HEK293 (cell line): ENCODE measurements at regions not wholly inside any gene's neighbourhood (a gene's known extent, or its start where the extent isn't known, plus 50 kb on each side); places are given as distances from the start of the nearest gene placed in this dataset.

Experiments used
- CTCF ChIA-PET: fragments of 350-600 bp; formaldehyde crosslinking; extraction: SDS; loops from one replicate; lab custom pipeline; 2021; ENCODE audit warnings: antibody characterized with exemption; lab: Yijun Ruan, JAX
- POLR2A ChIA-PET: fragments of 300-600 bp; formaldehyde crosslinking; extraction: SDS; loops from one replicate; lab custom pipeline; 2020; ENCODE audit warnings: antibody characterized with exemption, inconsistent platforms; lab: Yijun Ruan, JAX
- H3K27ac ChIP-seq: fragments of 200-500 bp; sonication (Bioruptor generic); 2 replicates; pipeline ENCODE4 v1.5.1; 2014; ENCODE audit warnings: low read depth, low read length, control low read depth, inconsistent platforms; ENCODE audit errors: extremely low read depth
- H3K36me3 ChIP-seq, 2 experiments: fragments of 200-500 bp in 1 of 2; sonication (Bioruptor generic) in 1 of 2; 1 replicate in 1 of 2; 2 replicates in 1 of 2; pipeline ENCODE4 v1.5.1; 2014 to 2017; ENCODE audit warnings: inconsistent platforms in 2 of 2, low read length in 2 of 2; ENCODE audit not compliant: control insufficient read depth in 2 of 2, insufficient read depth in 1 of 2
- H3K4me1 ChIP-seq: fragments of 200-500 bp; sonication (Bioruptor generic); 2 replicates; pipeline ENCODE4 v1.5.1; 2014; ENCODE audit warnings: mild to moderate bottlenecking, low read length, inconsistent platforms; ENCODE audit not compliant: control insufficient read depth, insufficient read depth
- H3K4me3 ChIP-seq: 2 replicates; pipeline ENCODE4 v1.5.1; 2011; ENCODE audit warnings: low read depth, mild to moderate bottlenecking, control low read depth, low read length, moderate library complexity
- H3K9me3 ChIP-seq: fragments of 200-500 bp; sonication (Bioruptor generic); 2 replicates; pipeline ENCODE4 v1.5.1; 2014; ENCODE audit warnings: low read depth, low read length, inconsistent platforms; ENCODE audit not compliant: control insufficient read depth, insufficient read depth
- HOXD13 ChIP-seq: sonication (generic); formaldehyde crosslinking; IDR thresholded peaks from 2 replicates; pipeline ENCODE4 v1.8.0; 2022; ENCODE audit warnings: missing genetic modification reagents, borderline replicate concordance
- IKZF3 ChIP-seq: fragments of 450-650 bp; IDR thresholded peaks from 2 replicates; pipeline ENCODE4 v1.5.0; 2018; ENCODE audit warnings: missing biosample characterization, mild to moderate bottlenecking, missing genetic modification characterization, moderate library complexity
- KLF1 ChIP-seq: fragments of 450-650 bp; formaldehyde crosslinking; IDR thresholded peaks from 2 replicates; pipeline ENCODE4 v1.5.1; 2016; ENCODE audit warnings: missing biosample characterization, missing genetic modification characterization
- KLF9 ChIP-seq: fragments of 450-650 bp; formaldehyde crosslinking; IDR thresholded peaks from 2 replicates; pipeline ENCODE4 v1.5.1; 2016; ENCODE audit warnings: missing biosample characterization, missing genetic modification characterization, low read depth
- OSR2 ChIP-seq: fragments of 450-650 bp; formaldehyde crosslinking; IDR thresholded peaks from 2 replicates; pipeline ENCODE4 v1.5.1; 2016; ENCODE audit warnings: missing biosample characterization, missing genetic modification characterization
- REPIN1 ChIP-seq: fragments of 450-650 bp; formaldehyde crosslinking; IDR thresholded peaks from 2 replicates; pipeline ENCODE4 v1.5.1; 2017; ENCODE audit warnings: missing biosample characterization, missing genetic modification characterization, low read depth
- SALL2 ChIP-seq: fragments of 450-650 bp; formaldehyde crosslinking; IDR thresholded peaks from 2 replicates; pipeline ENCODE4 v1.5.0; 2017; ENCODE audit warnings: missing biosample characterization, mild to moderate bottlenecking, missing genetic modification characterization, borderline replicate concordance
- YY1 ChIP-seq: fragments of 450-650 bp; formaldehyde crosslinking; IDR thresholded peaks from 2 replicates; pipeline ENCODE4 v1.5.1; 2018; ENCODE audit warnings: missing biosample characterization, missing genetic modification characterization
- ZBTB44 ChIP-seq: fragments of 450-650 bp; IDR thresholded peaks from 2 replicates; pipeline ENCODE4 v1.5.1; 2018; ENCODE audit warnings: missing biosample characterization, mild to moderate bottlenecking, missing genetic modification characterization
- ZBTB48 ChIP-seq: fragments of 450-650 bp; formaldehyde crosslinking; IDR thresholded peaks from 2 replicates; pipeline ENCODE4 v1.5.1; 2016; ENCODE audit warnings: missing biosample characterization, missing genetic modification characterization
- ZNF138 ChIP-seq: fragments of 450-650 bp; formaldehyde crosslinking; IDR thresholded peaks from 2 replicates; pipeline ENCODE4 v1.5.1; 2016; ENCODE audit warnings: missing biosample characterization, missing genetic modification characterization, borderline replicate concordance
- ZNF157 ChIP-seq: fragments of 450-650 bp; formaldehyde crosslinking; IDR thresholded peaks from 2 replicates; pipeline ENCODE4 v1.5.1; 2016; ENCODE audit warnings: missing biosample characterization, missing genetic modification characterization
- ZNF24 ChIP-seq: fragments of 450-650 bp; formaldehyde crosslinking; IDR thresholded peaks from 2 replicates; pipeline ENCODE4 v1.5.1; 2016; ENCODE audit warnings: missing biosample characterization, missing genetic modification characterization
- ZNF311 ChIP-seq: fragments of 450-650 bp; formaldehyde crosslinking; IDR thresholded peaks from 2 replicates; pipeline ENCODE4 v1.5.1; 2017; ENCODE audit warnings: missing biosample characterization, missing genetic modification characterization, borderline replicate concordance
- ZNF394 ChIP-seq: fragments of 450-650 bp; formaldehyde crosslinking; IDR thresholded peaks from 2 replicates; pipeline ENCODE4 v1.5.1; 2016; ENCODE audit warnings: missing biosample characterization, missing genetic modification characterization, mild to moderate bottlenecking, moderate library complexity, borderline replicate concordance
- ZNF426 ChIP-seq: fragments of 450-650 bp; formaldehyde crosslinking; IDR thresholded peaks from 2 replicates; pipeline ENCODE4 v1.5.1; 2017; ENCODE audit warnings: missing biosample characterization, missing genetic modification characterization, mild to moderate bottlenecking, inconsistent platforms, moderate library complexity
- ZNF501 ChIP-seq: fragments of 450-650 bp; formaldehyde crosslinking; IDR thresholded peaks from 2 replicates; pipeline ENCODE4 v1.5.1; 2016; ENCODE audit warnings: missing biosample characterization, missing genetic modification characterization
- ZNF561 ChIP-seq: fragments of 450-650 bp; IDR thresholded peaks from 2 replicates; pipeline ENCODE4 v1.5.1; 2018; ENCODE audit warnings: missing biosample characterization, missing genetic modification characterization, borderline replicate concordance
- ZNF596 ChIP-seq: fragments of 450-650 bp; IDR thresholded peaks from 2 replicates; pipeline ENCODE4 v1.5.0; 2018; ENCODE audit warnings: missing biosample characterization, mild to moderate bottlenecking, missing genetic modification characterization, moderate library complexity
- ZNF623 ChIP-seq: fragments of 450-650 bp; formaldehyde crosslinking; IDR thresholded peaks from 2 replicates; pipeline ENCODE4 v1.5.1; 2016; ENCODE audit warnings: missing biosample characterization, missing genetic modification characterization
- ZNF660 ChIP-seq: fragments of 450-650 bp; IDR thresholded peaks from 2 replicates; pipeline ENCODE4 v1.5.1; 2018; ENCODE audit warnings: missing biosample characterization, mild to moderate bottlenecking, missing genetic modification characterization
- ZNF768 ChIP-seq: fragments of 450-650 bp; formaldehyde crosslinking; IDR thresholded peaks from 2 replicates; pipeline ENCODE4 v1.5.1; 2018; ENCODE audit warnings: missing biosample characterization, mild to moderate bottlenecking, missing genetic modification characterization
- TF ChIP-seq, protein P1 (sequence below): fragments of 450-650 bp; formaldehyde crosslinking; IDR thresholded peaks from 2 replicates; pipeline ENCODE4 v1.5.1; 2016; ENCODE audit warnings: missing biosample characterization, missing genetic modification characterization, borderline replicate concordance
- TF ChIP-seq, protein P2 (sequence below): fragments of 450-650 bp; formaldehyde crosslinking; IDR thresholded peaks from 2 replicates; pipeline ENCODE4 v1.5.1; 2016; ENCODE audit warnings: missing biosample characterization, missing genetic modification characterization, borderline replicate concordance

DNA sequence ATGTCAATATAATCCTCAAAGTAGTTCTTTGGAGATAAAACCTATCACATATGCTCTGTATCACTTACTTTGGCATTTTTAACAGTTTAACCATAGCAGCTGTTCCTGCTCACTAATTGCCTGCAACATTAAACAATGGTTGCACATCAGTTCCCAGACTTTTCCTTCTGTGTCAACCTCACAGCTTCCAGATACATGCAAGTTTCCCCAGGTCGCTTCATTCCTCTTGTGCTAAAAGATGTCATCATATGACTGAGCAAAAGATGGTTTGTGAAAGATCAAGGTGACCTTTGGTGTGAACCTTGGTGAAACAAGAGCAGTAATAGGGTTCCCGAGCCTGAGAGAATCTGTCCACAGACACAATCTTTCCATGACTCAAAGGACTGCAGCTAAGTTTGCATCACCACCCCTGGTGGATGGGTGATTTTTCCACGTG is 500.4 kb upstream of the PAPPA start:
- CTCF ChIA-PET, result interaction anchor here (1.1 kb wide), 1 partner anchor 12 kb away, joined by 4 read pairs; no protein-coding TSS in a partner anchor
- TF ChIP-seq ZNF426 (no peak), KLF1 (tag by site-specific recombination) (no peak), SALL2 (tag by site-specific recombination) (no peak), KLF9 (tag by site-specific recombination) (no peak), ZBTB44 (tag by site-specific recombination) (no peak), HOXD13 (CRISPR knock-in tag) (no peak), IKZF3 (tag by site-specific recombination) (no peak), ZNF501 (tag by site-specific recombination) (no peak), ZNF138 (tag by site-specific recombination) (no peak), ZBTB48 (tag by site-specific recombination) (no peak), ZNF660 (tag by site-specific recombination) (no peak), YY1 (tag by site-specific recombination) (no peak), OSR2 (tag by site-specific recombination) (no peak), ZNF596 (tag by site-specific recombination) (no peak)
- TF ChIP-seq, protein P1, sequence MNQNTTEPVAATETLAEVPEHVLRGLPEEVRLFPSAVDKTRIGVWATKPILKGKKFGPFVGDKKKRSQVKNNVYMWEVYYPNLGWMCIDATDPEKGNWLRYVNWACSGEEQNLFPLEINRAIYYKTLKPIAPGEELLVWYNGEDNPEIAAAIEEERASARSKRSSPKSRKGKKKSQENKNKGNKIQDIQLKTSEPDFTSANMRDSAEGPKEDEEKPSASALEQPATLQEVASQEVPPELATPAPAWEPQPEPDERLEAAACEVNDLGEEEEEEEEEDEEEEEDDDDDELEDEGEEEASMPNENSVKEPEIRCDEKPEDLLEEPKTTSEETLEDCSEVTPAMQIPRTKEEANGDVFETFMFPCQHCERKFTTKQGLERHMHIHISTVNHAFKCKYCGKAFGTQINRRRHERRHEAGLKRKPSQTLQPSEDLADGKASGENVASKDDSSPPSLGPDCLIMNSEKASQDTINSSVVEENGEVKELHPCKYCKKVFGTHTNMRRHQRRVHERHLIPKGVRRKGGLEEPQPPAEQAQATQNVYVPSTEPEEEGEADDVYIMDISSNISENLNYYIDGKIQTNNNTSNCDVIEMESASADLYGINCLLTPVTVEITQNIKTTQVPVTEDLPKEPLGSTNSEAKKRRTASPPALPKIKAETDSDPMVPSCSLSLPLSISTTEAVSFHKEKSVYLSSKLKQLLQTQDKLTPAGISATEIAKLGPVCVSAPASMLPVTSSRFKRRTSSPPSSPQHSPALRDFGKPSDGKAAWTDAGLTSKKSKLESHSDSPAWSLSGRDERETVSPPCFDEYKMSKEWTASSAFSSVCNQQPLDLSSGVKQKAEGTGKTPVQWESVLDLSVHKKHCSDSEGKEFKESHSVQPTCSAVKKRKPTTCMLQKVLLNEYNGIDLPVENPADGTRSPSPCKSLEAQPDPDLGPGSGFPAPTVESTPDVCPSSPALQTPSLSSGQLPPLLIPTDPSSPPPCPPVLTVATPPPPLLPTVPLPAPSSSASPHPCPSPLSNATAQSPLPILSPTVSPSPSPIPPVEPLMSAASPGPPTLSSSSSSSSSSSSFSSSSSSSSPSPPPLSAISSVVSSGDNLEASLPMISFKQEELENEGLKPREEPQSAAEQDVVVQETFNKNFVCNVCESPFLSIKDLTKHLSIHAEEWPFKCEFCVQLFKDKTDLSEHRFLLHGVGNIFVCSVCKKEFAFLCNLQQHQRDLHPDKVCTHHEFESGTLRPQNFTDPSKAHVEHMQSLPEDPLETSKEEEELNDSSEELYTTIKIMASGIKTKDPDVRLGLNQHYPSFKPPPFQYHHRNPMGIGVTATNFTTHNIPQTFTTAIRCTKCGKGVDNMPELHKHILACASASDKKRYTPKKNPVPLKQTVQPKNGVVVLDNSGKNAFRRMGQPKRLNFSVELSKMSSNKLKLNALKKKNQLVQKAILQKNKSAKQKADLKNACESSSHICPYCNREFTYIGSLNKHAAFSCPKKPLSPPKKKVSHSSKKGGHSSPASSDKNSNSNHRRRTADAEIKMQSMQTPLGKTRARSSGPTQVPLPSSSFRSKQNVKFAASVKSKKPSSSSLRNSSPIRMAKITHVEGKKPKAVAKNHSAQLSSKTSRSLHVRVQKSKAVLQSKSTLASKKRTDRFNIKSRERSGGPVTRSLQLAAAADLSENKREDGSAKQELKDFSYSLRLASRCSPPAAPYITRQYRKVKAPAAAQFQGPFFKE (tag by site-specific recombination), result no peak
- H3K4me1 ChIP-seq, result no peaks in the 10 kb centered on the region
- H3K36me3 ChIP-seq, result no peaks in the 10 kb centered on the region
- POLR2A ChIA-PET, result no interaction called here
- no peak overlapping the region for H3K27ac ChIP-seq
- no peaks in the 10 kb centered on the region for H3K9me3 ChIP-seq
- no peak overlapping the region for H3K4me3 ChIP-seq

DNA sequence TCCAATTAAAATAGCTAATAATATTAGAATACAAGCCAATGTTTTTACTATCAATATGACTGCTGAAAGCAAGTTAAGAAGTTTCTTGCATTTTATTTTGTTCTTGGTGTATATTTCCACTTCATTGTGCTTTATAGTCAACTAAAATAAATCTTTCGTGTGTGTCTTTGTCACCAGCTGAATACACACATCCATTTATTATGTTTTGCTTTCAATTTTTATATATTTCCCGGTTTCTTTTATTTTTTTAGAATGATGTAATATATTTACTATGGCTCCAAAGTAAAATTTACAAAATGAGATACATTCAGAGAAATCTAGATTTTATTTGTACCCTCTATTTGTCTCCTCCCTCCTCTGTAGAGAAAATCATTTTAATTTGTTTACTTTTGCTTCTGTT is 495.9 kb upstream of the PAPPA start:
- H3K36me3 ChIP-seq, result no peaks in the 10 kb centered on the region
- no peaks in the 10 kb centered on the region for H3K9me3 ChIP-seq
- no peaks in the 10 kb centered on the region for H3K4me1 ChIP-seq
- H3K27ac ChIP-seq, result no peak overlapping the region
- TF ChIP-seq ZNF623 (tag by site-specific recombination), result no peak
- TF ChIP-seq ZNF561 (tag by site-specific recombination), result no peak
- no peak for TF ChIP-seq ZNF394 (tag by site-specific recombination)
- TF ChIP-seq ZNF24 (tag by site-specific recombination), result no peak
- TF ChIP-seq ZNF311 (tag by site-specific recombination), result no peak
- TF ChIP-seq REPIN1 (tag by site-specific recombination), result no peak
- no peak for TF ChIP-seq ZNF768 (tag by site-specific recombination)
- TF ChIP-seq, protein P2, sequence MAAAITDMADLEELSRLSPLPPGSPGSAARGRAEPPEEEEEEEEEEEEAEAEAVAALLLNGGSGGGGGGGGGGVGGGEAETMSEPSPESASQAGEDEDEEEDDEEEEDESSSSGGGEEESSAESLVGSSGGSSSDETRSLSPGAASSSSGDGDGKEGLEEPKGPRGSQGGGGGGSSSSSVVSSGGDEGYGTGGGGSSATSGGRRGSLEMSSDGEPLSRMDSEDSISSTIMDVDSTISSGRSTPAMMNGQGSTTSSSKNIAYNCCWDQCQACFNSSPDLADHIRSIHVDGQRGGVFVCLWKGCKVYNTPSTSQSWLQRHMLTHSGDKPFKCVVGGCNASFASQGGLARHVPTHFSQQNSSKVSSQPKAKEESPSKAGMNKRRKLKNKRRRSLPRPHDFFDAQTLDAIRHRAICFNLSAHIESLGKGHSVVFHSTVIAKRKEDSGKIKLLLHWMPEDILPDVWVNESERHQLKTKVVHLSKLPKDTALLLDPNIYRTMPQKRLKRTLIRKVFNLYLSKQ (tag by site-specific recombination), result no peak
- no peak for TF ChIP-seq ZNF157 (tag by site-specific recombination)
- H3K4me3 ChIP-seq, result no peak overlapping the region
- ChIA-PET POLR2A (no interaction called here), CTCF (no interaction called here)
